Epithelial cell of proximal tubule (primary cell): ENCODE measurements at regions not wholly inside any gene's neighbourhood (a gene's known extent, or its start where the extent isn't known, plus 50 kb on each side); places are given as distances from the start of the nearest gene placed in this dataset.
A peak's percentile ranks its signal among the peaks of the same experiment; 100 is the strongest.
"Not testable (repeated sequence)": the region's sequence is repeated elsewhere in the genome, so short reads cannot be mapped to it uniquely, and the experiment has no call there.

Experiments
- DNase-seq: peaks from one replicate; pipeline ENCODE4 v3.0.0-alpha.2; 2011; ENCODE audit warnings: low read depth
- H3K4me3 ChIP-seq: 2 replicates; pipeline ENCODE4 v1.5.1; 2011; ENCODE audit warnings: low read depth, mild to moderate bottlenecking, low read length
- CTCF ChIP-seq: conservative IDR thresholded peaks from 2 replicates; pipeline ENCODE4 v1.5.1; 2012; ENCODE audit warnings: low read depth, mild to moderate bottlenecking, low read length

- no peak overlapping the region for H3K4me3 ChIP-seq
- DNase-seq = peak; percentile 19
- TF ChIP-seq CTCF = no peak
These were observed 165.9 kb upstream of the IRAK1BP1 start for GRCh38 chr6:78701407-78701806.

DNA sequence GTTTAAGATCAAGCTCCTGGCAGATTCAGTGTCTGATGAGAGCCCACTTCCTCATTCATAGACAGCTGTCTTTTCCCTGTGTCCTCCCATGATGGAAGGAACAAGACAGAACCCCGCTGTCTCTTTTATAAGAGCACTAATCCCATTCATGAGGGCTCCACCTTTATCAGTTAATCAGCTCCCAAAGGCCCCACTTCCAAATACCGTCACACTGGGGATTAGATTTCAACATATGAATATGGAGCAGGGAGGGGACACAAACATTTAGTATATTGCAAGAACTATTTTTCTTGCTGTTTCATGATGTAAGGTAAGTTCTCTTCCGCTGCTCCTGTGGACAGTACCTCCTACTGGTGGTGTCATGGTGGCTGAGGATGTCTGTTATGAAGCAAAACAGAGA lies 158.3 kb upstream of the IRAK1BP1 start:
- DNase-seq = no peak
- no peak for TF ChIP-seq CTCF
- no peak overlapping the region for H3K4me3 ChIP-seq

- no peak overlapping the region for H3K4me3 ChIP-seq
- no peak for DNase-seq
- TF ChIP-seq CTCF = no peak
These were observed 153.8 kb upstream of the IRAK1BP1 start for GRCh38 chr6:78713564-78713963.

DNA sequence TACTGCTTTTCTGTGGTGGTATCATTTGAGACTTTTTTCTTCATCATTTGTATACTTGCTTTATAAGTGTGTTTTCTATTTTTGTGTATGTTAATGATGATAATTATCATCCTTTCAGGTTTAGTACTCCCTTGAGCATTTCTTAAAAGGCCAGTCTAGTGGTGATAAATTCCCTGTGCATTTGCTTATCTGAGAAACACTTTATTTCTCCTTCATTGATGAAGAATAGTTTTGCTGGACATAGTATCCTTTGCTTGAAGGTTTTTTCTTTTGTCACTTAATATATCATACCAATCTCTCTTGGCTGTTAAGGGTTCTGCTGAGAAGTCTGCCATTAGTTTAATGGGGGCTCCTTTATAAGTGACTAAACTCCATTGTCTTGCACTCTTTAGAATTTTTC lies 123.2 kb upstream of the IRAK1BP1 start:
- H3K4me3 ChIP-seq = no peak overlapping the region
- TF ChIP-seq CTCF = no peak
- DNase-seq = no peak

- DNase-seq = no peak
- TF ChIP-seq CTCF = no peak
These were observed 120.9 kb upstream of the IRAK1BP1 start for GRCh38 chr6:78746457-78746856.

DNA sequence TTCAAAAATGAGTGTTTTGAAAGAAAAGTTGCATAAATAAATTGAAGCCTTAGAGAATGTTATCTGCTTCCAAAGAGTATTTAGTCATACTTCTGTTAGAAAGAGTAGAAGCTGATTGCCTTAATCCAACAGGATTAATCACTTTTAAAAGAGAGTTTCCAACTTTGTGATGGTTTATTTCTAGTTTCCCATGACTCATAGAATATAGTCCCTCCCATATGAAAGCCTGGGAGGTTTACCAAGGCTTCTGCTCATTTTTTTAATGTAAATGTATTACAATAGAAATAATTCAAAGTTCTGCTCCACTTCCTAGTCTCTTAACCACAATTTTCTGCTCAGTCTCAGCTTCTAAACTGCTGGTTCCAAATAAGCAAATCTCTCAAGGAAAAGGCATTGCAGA lies 118.0 kb upstream of the IRAK1BP1 start:
- DNase-seq = no peak
- no peak overlapping the region for H3K4me3 ChIP-seq
- no peak for TF ChIP-seq CTCF

More at GRCh38 chr6:78746457-78746856, 120.9 kb upstream of the IRAK1BP1 start:
- no peak overlapping the region for H3K4me3 ChIP-seq

DNA sequence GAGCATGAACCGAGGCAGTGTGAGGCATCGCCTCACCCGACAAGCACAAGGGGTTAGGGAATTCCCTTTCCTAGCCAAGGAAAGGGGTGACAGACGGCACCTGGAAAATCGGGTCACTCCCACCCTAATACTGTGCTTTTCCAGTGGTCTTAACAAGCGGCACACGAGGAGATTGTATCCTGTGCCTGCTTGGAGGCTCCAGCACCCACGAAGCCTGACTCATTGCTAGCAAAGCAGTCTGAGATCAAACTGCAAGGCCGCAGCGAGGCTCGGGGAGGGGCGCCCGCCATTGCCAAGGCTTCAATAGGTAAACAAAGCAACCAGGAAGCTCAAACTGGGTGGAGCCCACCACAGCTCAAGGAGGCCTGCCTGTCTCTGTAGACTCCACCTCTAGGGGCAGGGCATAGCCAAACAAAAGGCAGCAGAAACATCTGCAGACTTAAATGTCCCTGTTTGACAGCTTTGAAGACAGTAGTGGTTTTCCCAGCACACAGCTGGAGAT lies 109.0 kb upstream of the IRAK1BP1 start:
- not testable (repeated sequence) for DNase-seq, H3K4me3 ChIP-seq
